Osteocyte (in vitro differentiated cells): ENCODE measurements at regions not wholly inside any gene's neighbourhood (a gene's known extent, or its start where the extent isn't known, plus 50 kb on each side); places are given as distances from the start of the nearest gene placed in this dataset.

Experiments used
- DNase-seq: peaks from one replicate; pipeline ENCODE4 v3.0.0; 2021; ENCODE audit warnings: mixed read lengths; ENCODE audit not compliant: unreplicated experiment; ENCODE audit errors: extremely low spot score
- H3K27ac Mint-ChIP-seq: one replicate; pipeline ENCODE4 v1.8.0; 2021; ENCODE audit warnings: mild to moderate bottlenecking, mixed read lengths; ENCODE audit not compliant: unreplicated experiment
- H3K27me3 Mint-ChIP-seq: one replicate; pipeline ENCODE4 v1.8.0; 2021; ENCODE audit warnings: mixed read lengths; ENCODE audit not compliant: unreplicated experiment
- H3K36me3 Mint-ChIP-seq: one replicate; pipeline ENCODE4 v1.8.0; 2021; ENCODE audit warnings: mixed read lengths; ENCODE audit not compliant: unreplicated experiment
- H3K4me1 Mint-ChIP-seq: one replicate; pipeline ENCODE4 v1.8.0; 2021; ENCODE audit warnings: mixed read lengths; ENCODE audit not compliant: unreplicated experiment
- H3K4me3 Mint-ChIP-seq: one replicate; pipeline ENCODE4 v1.8.0; 2021; ENCODE audit warnings: mild to moderate bottlenecking, moderate library complexity, mixed read lengths; ENCODE audit not compliant: unreplicated experiment
- H3K9me3 Mint-ChIP-seq: one replicate; pipeline ENCODE4 v1.8.0; 2021; ENCODE audit warnings: mixed read lengths; ENCODE audit not compliant: unreplicated experiment
- CTCF ChIP-seq: fragments of 200-600 bp; sonication (generic); IDR thresholded peaks from 2 replicates; pipeline ENCODE4 v1.5.0; 2021; ENCODE audit warnings: antibody characterized with exemption, mild to moderate bottlenecking, moderate library complexity

GRCh38 chr12:75634244-75635222 lies 123.1 kb upstream of the KRR1 start:
- H3K4me3 Mint-ChIP-seq: no peak overlapping the region
- peaks cover 6% of the 10 kb centered on the region for H3K9me3 Mint-ChIP-seq
- DNase-seq: no peak
- no peak overlapping the region for H3K27ac Mint-ChIP-seq
- H3K36me3 Mint-ChIP-seq: no peaks in the 10 kb centered on the region
- H3K4me1 Mint-ChIP-seq: peaks cover 12% of the 10 kb centered on the region
- no peaks in the 10 kb centered on the region for H3K27me3 Mint-ChIP-seq
- no peak for TF ChIP-seq CTCF

- Mint-ChIP-seq H3K4me1 (peaks cover 17% of the 10 kb centered on the region), H3K9me3 (peaks cover 6% of the 10 kb centered on the region), H3K4me3 (no peak overlapping the region), H3K27me3 (no peaks in the 10 kb centered on the region), H3K27ac (no peak overlapping the region), H3K36me3 (no peaks in the 10 kb centered on the region)
- DNase-seq: no peak
- TF ChIP-seq CTCF: no peak
Measured at GRCh38 chr12:75633789-75634188, 122.4 kb upstream of the KRR1 start.

GRCh38 chr12:75632442-75632841 lies 121.0 kb upstream of the KRR1 start:
- no peak for DNase-seq
- Mint-ChIP-seq H3K4me1 (peaks cover 17% of the 10 kb centered on the region), H3K27me3 (no peaks in the 10 kb centered on the region), H3K27ac (no peak overlapping the region), H3K36me3 (no peaks in the 10 kb centered on the region), H3K4me3 (no peak overlapping the region), H3K9me3 (peaks cover 6% of the 10 kb centered on the region)
- no peak for TF ChIP-seq CTCF

GRCh38 chr12:75631831-75632230 lies 120.4 kb upstream of the KRR1 start:
- H3K4me1 Mint-ChIP-seq: peaks cover 17% of the 10 kb centered on the region
- peaks cover 6% of the 10 kb centered on the region for H3K9me3 Mint-ChIP-seq
- no peak overlapping the region for H3K4me3 Mint-ChIP-seq
- TF ChIP-seq CTCF: no peak
- no peaks in the 10 kb centered on the region for H3K36me3 Mint-ChIP-seq
- H3K27ac Mint-ChIP-seq: no peak overlapping the region
- no peaks in the 10 kb centered on the region for H3K27me3 Mint-ChIP-seq
- DNase-seq: no peak

GRCh38 chr12:75630091-75630490 lies 118.7 kb upstream of the KRR1 start:
- Mint-ChIP-seq H3K36me3 (no peaks in the 10 kb centered on the region), H3K27ac (no peak overlapping the region), H3K27me3 (no peaks in the 10 kb centered on the region), H3K4me3 (no peak overlapping the region), H3K4me1 (peaks cover 9% of the 10 kb centered on the region), H3K9me3 (peaks cover 6% of the 10 kb centered on the region)
- TF ChIP-seq CTCF: no peak
- DNase-seq: no peak
